Endodermal cell (in vitro differentiated cells): ENCODE measurements at regions not wholly inside any gene's neighbourhood (a gene's known extent, or its start where the extent isn't known, plus 50 kb on each side); places are given as distances from the start of the nearest gene placed in this dataset.

ENCODE experiments used
- DNase-seq: peaks from one replicate; pipeline ENCODE4 v3.0.0-alpha.2; 2017
- H3K27ac ChIP-seq: 2 replicates; pipeline ENCODE4 v1.5.1; 2013; ENCODE audit warnings: mild to moderate bottlenecking, low read depth, low read length, moderate library complexity
- H3K27me3 ChIP-seq: 2 replicates; pipeline ENCODE4 v1.6.1; 2013; ENCODE audit warnings: mild to moderate bottlenecking, low read length, moderate library complexity; ENCODE audit not compliant: insufficient read depth, control insufficient read depth, poor library complexity, severe bottlenecking
- H3K36me3 ChIP-seq: 2 replicates; pipeline ENCODE4 v1.7.0; 2013; ENCODE audit warnings: mild to moderate bottlenecking, low read length, moderate library complexity; ENCODE audit not compliant: control insufficient read depth, insufficient read depth
- H3K4me1 ChIP-seq: one replicate; pipeline ENCODE4 v1.7.0; 2013; ENCODE audit warnings: low read length; ENCODE audit not compliant: control insufficient read depth, insufficient read depth
- H3K4me3 ChIP-seq: 2 replicates; pipeline ENCODE4 v1.5.1; 2013; ENCODE audit warnings: mild to moderate bottlenecking, low read length, moderate library complexity
- H3K9ac ChIP-seq: 2 replicates; pipeline ENCODE4 v1.6.1; 2013; ENCODE audit warnings: mild to moderate bottlenecking, low read length, moderate library complexity; ENCODE audit not compliant: poor library complexity, severe bottlenecking; ENCODE audit errors: extremely low read depth
- H3K9me3 ChIP-seq: 2 replicates; pipeline ENCODE4 v1.6.1; 2013; ENCODE audit warnings: mild to moderate bottlenecking, low read length, moderate library complexity; ENCODE audit not compliant: control insufficient read depth
- H3K27ac Mint-ChIP-seq: 2 replicates; pipeline ENCODE4 v1.8.0; 2020; ENCODE audit warnings: mixed read lengths
- H3K27me3 Mint-ChIP-seq: 2 replicates; pipeline ENCODE4 v1.8.0; 2021; ENCODE audit warnings: mild to moderate bottlenecking, mixed read lengths; ENCODE audit not compliant: insufficient read depth
- H3K36me3 Mint-ChIP-seq: 2 replicates; pipeline ENCODE4 v1.8.0; 2020; ENCODE audit warnings: low read depth, mixed read lengths
- H3K4me1 Mint-ChIP-seq: 2 replicates; pipeline ENCODE4 v1.8.0; 2020; ENCODE audit warnings: mixed read lengths
- H3K4me3 Mint-ChIP-seq: 2 replicates; pipeline ENCODE4 v1.8.0; 2020; ENCODE audit warnings: mild to moderate bottlenecking, moderate library complexity, mixed read lengths
- H3K9me3 Mint-ChIP-seq: 2 replicates; pipeline ENCODE4 v1.8.0; 2020; ENCODE audit warnings: mild to moderate bottlenecking, mixed read lengths
- WGBS, 2 experiments: methylation state at CpG; one replicate each; pipeline versions ENCODE4 v1.1.5 to v1.1.7; 2013; ENCODE audit warnings: missing lambda C conversion rate in 2 of 2, mixed read lengths in 1 of 2; ENCODE audit not compliant: insufficient coverage in 1 of 2, insufficient read length in 1 of 2; 5-methylcytosine and 5-hydroxymethylcytosine counted together
- TF ChIP-seq, protein P1 (sequence below): fragments of 200-600 bp; sonication (generic); conservative IDR thresholded peaks from 2 replicates; pipeline ENCODE4 v1.5.0; 2021; ENCODE audit warnings: antibody characterized with exemption, mild to moderate bottlenecking

DNA sequence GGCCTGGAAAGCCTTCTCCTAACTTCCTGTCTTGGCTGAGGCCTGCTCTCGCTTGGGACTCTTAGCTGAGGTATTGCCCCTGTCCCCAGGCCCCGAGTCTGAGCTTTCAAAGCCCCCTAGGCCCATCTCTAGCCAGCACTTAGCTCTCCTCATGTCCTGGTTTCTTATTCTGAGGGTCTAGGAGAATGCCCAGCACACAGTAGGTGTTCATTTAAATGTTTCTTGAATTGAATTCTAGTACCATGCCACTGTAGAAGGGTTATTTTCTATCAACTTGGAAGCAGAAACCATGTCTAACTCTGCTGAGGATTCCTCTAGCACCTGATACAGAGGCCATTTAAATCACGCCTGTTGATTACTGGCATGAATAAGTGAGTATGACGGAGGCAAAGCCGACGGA lies 98.5 kb downstream of the VEGFA start:
- no peaks in the 10 kb centered on the region for H3K9me3 ChIP-seq
- 91 to 95% methylated on average over 6 of the region's 6 CpGs for WGBS, 2 experiments
- no peak overlapping the region for H3K27ac Mint-ChIP-seq
- H3K4me3 Mint-ChIP-seq = no peak overlapping the region
- TF ChIP-seq, protein P1, sequence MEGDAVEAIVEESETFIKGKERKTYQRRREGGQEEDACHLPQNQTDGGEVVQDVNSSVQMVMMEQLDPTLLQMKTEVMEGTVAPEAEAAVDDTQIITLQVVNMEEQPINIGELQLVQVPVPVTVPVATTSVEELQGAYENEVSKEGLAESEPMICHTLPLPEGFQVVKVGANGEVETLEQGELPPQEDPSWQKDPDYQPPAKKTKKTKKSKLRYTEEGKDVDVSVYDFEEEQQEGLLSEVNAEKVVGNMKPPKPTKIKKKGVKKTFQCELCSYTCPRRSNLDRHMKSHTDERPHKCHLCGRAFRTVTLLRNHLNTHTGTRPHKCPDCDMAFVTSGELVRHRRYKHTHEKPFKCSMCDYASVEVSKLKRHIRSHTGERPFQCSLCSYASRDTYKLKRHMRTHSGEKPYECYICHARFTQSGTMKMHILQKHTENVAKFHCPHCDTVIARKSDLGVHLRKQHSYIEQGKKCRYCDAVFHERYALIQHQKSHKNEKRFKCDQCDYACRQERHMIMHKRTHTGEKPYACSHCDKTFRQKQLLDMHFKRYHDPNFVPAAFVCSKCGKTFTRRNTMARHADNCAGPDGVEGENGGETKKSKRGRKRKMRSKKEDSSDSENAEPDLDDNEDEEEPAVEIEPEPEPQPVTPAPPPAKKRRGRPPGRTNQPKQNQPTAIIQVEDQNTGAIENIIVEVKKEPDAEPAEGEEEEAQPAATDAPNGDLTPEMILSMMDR = no peak
- peaks cover 31% of the 10 kb centered on the region for H3K4me1 Mint-ChIP-seq
- no peaks in the 10 kb centered on the region for H3K27me3 ChIP-seq
- H3K27ac ChIP-seq = no peak overlapping the region
- H3K9ac ChIP-seq = no peak overlapping the region
- peaks cover 22% of the 10 kb centered on the region for H3K4me1 ChIP-seq
- H3K9me3 Mint-ChIP-seq = no peaks in the 10 kb centered on the region
- no peaks in the 10 kb centered on the region for H3K27me3 Mint-ChIP-seq
- no peak overlapping the region for H3K4me3 ChIP-seq
- H3K36me3 Mint-ChIP-seq = no peaks in the 10 kb centered on the region
- DNase-seq = no peak
- no peaks in the 10 kb centered on the region for H3K36me3 ChIP-seq

DNA sequence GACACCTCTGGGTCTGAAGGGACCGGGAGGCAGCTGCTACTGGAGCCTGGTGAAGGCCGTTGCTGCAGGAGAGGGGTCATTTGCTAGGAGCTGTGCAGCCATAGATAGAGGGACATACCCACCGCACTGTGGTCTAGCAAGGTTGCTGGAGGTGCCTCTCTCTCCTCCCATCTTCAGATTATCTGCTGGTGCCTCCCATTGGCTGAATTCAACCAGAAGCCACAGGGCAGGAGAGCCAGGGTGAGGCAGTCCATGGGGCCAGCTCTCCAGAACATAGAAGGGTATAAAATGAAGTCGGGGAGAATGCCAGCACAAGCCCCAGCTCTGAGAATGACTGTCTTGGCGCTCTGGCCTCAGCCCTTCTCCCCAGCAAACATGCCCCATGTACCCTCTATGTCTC lies 98.0 kb downstream of the VEGFA start:
- H3K4me3 Mint-ChIP-seq = no peak overlapping the region
- peaks cover 22% of the 10 kb centered on the region for H3K4me1 ChIP-seq
- no peaks in the 10 kb centered on the region for H3K27me3 ChIP-seq
- H3K4me1 Mint-ChIP-seq = peaks cover 28% of the 10 kb centered on the region
- no peak overlapping the region for H3K27ac ChIP-seq
- H3K9ac ChIP-seq = no peak overlapping the region
- DNase-seq = no peak
- H3K9me3 Mint-ChIP-seq = no peaks in the 10 kb centered on the region
- no peak overlapping the region for H3K4me3 ChIP-seq
- no peaks in the 10 kb centered on the region for H3K36me3 ChIP-seq
- no peaks in the 10 kb centered on the region for H3K9me3 ChIP-seq
- TF ChIP-seq, protein P1 = no peak
- 90 to 96% methylated on average over 3 to 5 of the region's 5 CpGs for WGBS, 2 experiments
- no peak overlapping the region for H3K27ac Mint-ChIP-seq
- no peaks in the 10 kb centered on the region for H3K36me3 Mint-ChIP-seq
- no peaks in the 10 kb centered on the region for H3K27me3 Mint-ChIP-seq

DNA sequence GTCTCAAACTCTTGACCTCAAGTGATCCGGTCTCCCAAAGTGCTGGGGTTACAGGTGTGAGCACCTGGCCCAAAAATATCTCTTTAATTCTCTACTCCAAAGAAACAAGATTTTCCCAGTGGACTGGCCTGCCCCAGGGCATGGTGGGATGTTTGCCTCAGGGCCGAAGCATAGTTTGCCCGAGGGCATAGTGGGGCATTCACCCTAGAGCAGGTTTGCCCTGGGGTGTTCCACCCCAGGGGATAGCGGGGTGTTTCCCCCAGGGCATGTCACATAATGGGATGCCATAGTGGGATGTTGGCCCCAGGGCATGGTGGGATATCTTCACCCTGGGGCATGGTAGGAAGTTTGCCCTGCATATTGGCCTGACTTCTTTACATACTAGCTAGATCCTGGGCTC lies 97.2 kb downstream of the VEGFA start:
- H3K4me3 Mint-ChIP-seq = no peak overlapping the region
- 88 to 92% methylated on average over 2 to 4 of the region's 4 CpGs for WGBS, 2 experiments
- H3K27ac Mint-ChIP-seq = no peak overlapping the region
- H3K27me3 Mint-ChIP-seq = no peaks in the 10 kb centered on the region
- Histone ChIP-seq H3K9ac (no peak overlapping the region), H3K9me3 (no peaks in the 10 kb centered on the region), H3K27me3 (no peaks in the 10 kb centered on the region), H3K27ac (no peak overlapping the region), H3K36me3 (no peaks in the 10 kb centered on the region), H3K4me1 (peaks cover 22% of the 10 kb centered on the region), H3K4me3 (no peak overlapping the region)
- peaks cover 28% of the 10 kb centered on the region for H3K4me1 Mint-ChIP-seq
- H3K9me3 Mint-ChIP-seq = no peaks in the 10 kb centered on the region
- no peaks in the 10 kb centered on the region for H3K36me3 Mint-ChIP-seq
- TF ChIP-seq, protein P1 = no peak
- no peak for DNase-seq
